ENCODE measurements at regions not wholly inside any gene's neighbourhood (a gene's known extent, or its start where the extent isn't known, plus 50 kb on each side); places are given as distances from the start of the nearest gene placed in this dataset.

DNA sequence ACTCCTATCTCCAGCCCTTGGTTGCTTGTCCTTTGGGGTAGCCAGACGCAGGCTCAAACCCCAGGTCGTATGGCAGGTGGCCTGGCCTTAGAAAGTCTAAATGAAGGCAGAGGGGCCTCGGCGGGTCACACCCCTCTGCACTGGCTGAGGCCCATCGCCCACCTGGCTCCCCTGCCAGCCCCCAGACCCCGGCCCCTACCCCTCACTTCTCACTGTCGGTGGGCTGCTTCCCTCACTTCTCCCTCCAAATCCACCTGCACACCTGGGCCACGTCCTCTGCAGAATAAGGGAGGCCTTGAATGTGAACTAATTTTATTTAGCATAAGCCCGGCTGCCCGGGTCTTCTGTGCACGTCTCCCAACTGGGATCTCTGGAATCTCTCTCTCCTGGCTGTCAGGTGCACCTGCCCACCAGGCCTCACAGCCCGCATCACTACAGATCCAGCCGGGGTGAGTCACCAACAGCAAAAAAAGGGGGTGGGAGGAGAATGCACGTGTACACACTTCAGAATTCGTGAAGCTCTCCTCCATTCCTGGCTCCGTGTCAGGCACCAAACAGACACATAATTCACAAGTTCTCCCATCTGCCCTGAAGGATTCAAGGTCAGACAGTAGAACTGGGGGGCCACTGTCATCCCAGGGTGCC is 107.5 kb upstream of the SIM2 start:
- Histone ChIP-seq H3K9me3 (replicated peaks; ENCODE audit: control insufficient read depth, insufficient read depth, low read depth, low read length) (no peaks in the 10 kb centered on the region), H3K27ac (ENCODE audit: extremely low read depth, low read depth, low read length) (no peak overlapping the region), H3K9ac (ENCODE audit: insufficient read depth in 1 of 2, low read depth in 2 of 2, low read length in 2 of 2) (no peak overlapping the region), H3K36me3 (ENCODE audit: control insufficient read depth, insufficient read depth, low read length) (no peaks in the 10 kb centered on the region), H3K9me1 (ENCODE audit: control insufficient read depth, insufficient read depth, low read length) (no peaks in the 10 kb centered on the region), H2AFZ (ENCODE audit: low read depth, low read length) (no peak overlapping the region), H4K20me1 (replicated peaks; ENCODE audit: control insufficient read depth, insufficient read depth, low read length) (peaks cover 3% of the 10 kb centered on the region; the same call in 1 of the 2 replicates), H3K4me1 (replicated peaks in 1 of 2; ENCODE audit: control insufficient read depth in 2 of 2, insufficient read depth in 2 of 2, low read length in 2 of 2) (no peaks in the 10 kb centered on the region), H3K4me2 (ENCODE audit: insufficient read depth, low read length) (no peak overlapping the region), H3K79me2 (ENCODE audit: control insufficient read depth, insufficient read depth, low read length) (no peaks in the 10 kb centered on the region), H3K4me3 (no peak overlapping the region), H3K27me3 (ENCODE audit: control insufficient read depth in 2 of 2, insufficient read depth in 2 of 2, low read length in 2 of 2) (peaks cover 29 to 39% of the 10 kb centered on the region in 2 experiments)
- in situ Hi-C loops (cut with MboI), result no loop called here
- BruUV-seq (replicated peaks), result no TSS peak
- TF ChIP-seq SETDB1 (IDR thresholded peaks at IDR 0.05; ENCODE audit: low read length), result no peak
- no peak for TF ChIP-seq ZNF583 (CRISPR knock-in tag; IDR thresholded peaks at IDR 0.05)
- no peak for TF ChIP-seq BDP1 (IDR thresholded peaks at IDR 0.05; ENCODE audit: insufficient read depth, insufficient read length)
- TF ChIP-seq SUPT5H (IDR thresholded peaks at IDR 0.05), result no peak
- no peak for TF ChIP-seq ZFPM2 (CRISPR knock-in tag; IDR thresholded peaks at IDR 0.05)
- TF ChIP-seq, protein P1, sequence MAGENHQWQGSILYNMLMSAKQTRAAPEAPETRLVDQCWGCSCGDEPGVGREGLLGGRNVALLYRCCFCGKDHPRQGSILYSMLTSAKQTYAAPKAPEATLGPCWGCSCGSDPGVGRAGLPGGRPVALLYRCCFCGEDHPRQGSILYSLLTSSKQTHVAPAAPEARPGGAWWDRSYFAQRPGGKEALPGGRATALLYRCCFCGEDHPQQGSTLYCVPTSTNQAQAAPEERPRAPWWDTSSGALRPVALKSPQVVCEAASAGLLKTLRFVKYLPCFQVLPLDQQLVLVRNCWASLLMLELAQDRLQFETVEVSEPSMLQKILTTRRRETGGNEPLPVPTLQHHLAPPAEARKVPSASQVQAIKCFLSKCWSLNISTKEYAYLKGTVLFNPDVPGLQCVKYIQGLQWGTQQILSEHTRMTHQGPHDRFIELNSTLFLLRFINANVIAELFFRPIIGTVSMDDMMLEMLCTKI (IDR thresholded peaks at IDR 0.05; ENCODE audit: partially characterized antibody), result no peak
- no peak for TF ChIP-seq TFE3 (CRISPR knock-in tag; IDR thresholded peaks at IDR 0.05)
- TF ChIP-seq CXXC5 (CRISPR knock-in tag; IDR thresholded peaks at IDR 0.05), result no peak
- no peak for TF ChIP-seq PURB (CRISPR knock-in tag; IDR thresholded peaks at IDR 0.05; ENCODE audit: low read depth)
- TF ChIP-seq GABPB2 (CRISPR knock-in tag; conservative IDR thresholded peaks at IDR 0.05), result no peak
- no peak for TF ChIP-seq NBN (IDR thresholded peaks at IDR 0.05; ENCODE audit: low read depth)
- TF ChIP-seq RBFOX2 (IDR thresholded peaks at IDR 0.05; ENCODE audit: low read depth, low read length), result no peak
- no peak for TF ChIP-seq PHB (CRISPR knock-in tag; IDR thresholded peaks at IDR 0.05)
- no peak for TF ChIP-seq ZNF507 (tag; conservative IDR thresholded peaks at IDR 0.05)
- no peak for DNase-seq (ENCODE audit: extremely low read depth in 1 of 4, low spot score in 3 of 4)
- POLR2A ChIA-PET, result no interaction called here
- WGBS (ENCODE audit: insufficient coverage, low coverage, missing lambda C conversion rate), result under 1% methylated on average over 16 of the region's 16 CpGs
- CTCF ChIA-PET (ENCODE audit: low intra/inter-chr PET ratio), result no interaction called here
- intact Hi-C loops (cut with micrococcal nuclease), result loop anchor here (2.0 kb wide), 1 partner anchor 171 kb away; no protein-coding TSS in a partner anchor
- no peak for FAIRE-seq
- no peak for ATAC-seq
